ENCODE measurements at regions not wholly inside any gene's neighbourhood (a gene's known extent, or its start where the extent isn't known, plus 50 kb on each side); places are given as distances from the start of the nearest gene placed in this dataset.

GRCh38 chr6:81640891-81641290 lies 111.6 kb downstream of the TENT5A start:
- TF ChIP-seq CTCF (IDR thresholded peaks at IDR 0.05; ENCODE audit: poor library complexity): no peak
- TF ChIP-seq EZH2 (IDR thresholded peaks at IDR 0.05; ENCODE audit: borderline replicate concordance): no peak
- no peak for TF ChIP-seq EZH2phosphoT487 (IDR thresholded peaks at IDR 0.05; ENCODE audit: low read depth, severe bottlenecking, unreplicated experiment)

Data from hepatocyte (in vitro differentiated cells).